HUES6 (cell line): ENCODE measurements at regions not wholly inside any gene's neighbourhood (a gene's known extent, or its start where the extent isn't known, plus 50 kb on each side); places are given as distances from the start of the nearest gene placed in this dataset.

Experiments used
- H3K27ac ChIP-seq: 2 replicates; pipeline ENCODE4 v1.7.0; 2013; ENCODE audit warnings: low read depth, mild to moderate bottlenecking, low read length, inconsistent platforms
- H3K27me3 ChIP-seq: 2 replicates; pipeline ENCODE4 v1.6.1; 2013; ENCODE audit warnings: low read length; ENCODE audit not compliant: control insufficient read depth, insufficient read depth
- H3K36me3 ChIP-seq: 2 replicates; pipeline ENCODE4 v1.6.1; 2013; ENCODE audit warnings: low read length; ENCODE audit not compliant: control insufficient read depth, insufficient read depth
- H3K4me1 ChIP-seq: 2 replicates; pipeline ENCODE4 v1.6.1; 2013; ENCODE audit warnings: low read length; ENCODE audit not compliant: control insufficient read depth, insufficient read depth
- H3K4me3 ChIP-seq: 2 replicates; pipeline ENCODE4 v1.5.1; 2013; ENCODE audit warnings: low read depth, low read length
- H3K9ac ChIP-seq: one replicate; pipeline ENCODE4 v1.6.1; 2013; ENCODE audit warnings: mild to moderate bottlenecking, low read length
- H3K9me3 ChIP-seq: 2 replicates; pipeline ENCODE4 v1.6.1; 2013; ENCODE audit warnings: low read depth, low read length; ENCODE audit not compliant: control insufficient read depth, insufficient read depth

- no peaks in the 10 kb centered on the region for H3K27me3 ChIP-seq
Measured at GRCh38 chr2:176979981-176980710, 232.4 kb upstream of the HNRNPA3 start.

GRCh38 chr2:176984987-176985386, 227.6 kb upstream of the HNRNPA3 start:
- Histone ChIP-seq H3K4me1 (no peaks in the 10 kb centered on the region), H3K9me3 (no peaks in the 10 kb centered on the region), H3K9ac (no peak overlapping the region), H3K27me3 (no peaks in the 10 kb centered on the region), H3K4me3 (no peak overlapping the region), H3K27ac (no peak overlapping the region), H3K36me3 (no peaks in the 10 kb centered on the region)

More at GRCh38 chr2:176979981-176980710, 232.4 kb upstream of the HNRNPA3 start:
- Histone ChIP-seq H3K9me3 (no peaks in the 10 kb centered on the region), H3K4me1 (no peaks in the 10 kb centered on the region), H3K4me3 (no peak overlapping the region), H3K36me3 (no peaks in the 10 kb centered on the region), H3K9ac (no peak overlapping the region), H3K27ac (no peak overlapping the region)

GRCh38 chr2:176985871-176986270, 226.7 kb upstream of the HNRNPA3 start:
- Histone ChIP-seq H3K9ac (no peak overlapping the region), H3K4me1 (no peaks in the 10 kb centered on the region), H3K27me3 (no peaks in the 10 kb centered on the region), H3K4me3 (no peak overlapping the region), H3K36me3 (no peaks in the 10 kb centered on the region), H3K9me3 (no peaks in the 10 kb centered on the region), H3K27ac (no peak overlapping the region)

GRCh38 chr2:176986487-176986886, 226.1 kb upstream of the HNRNPA3 start:
- Histone ChIP-seq H3K36me3 (no peaks in the 10 kb centered on the region), H3K4me3 (no peak overlapping the region), H3K9ac (no peak overlapping the region), H3K27ac (no peak overlapping the region), H3K9me3 (no peaks in the 10 kb centered on the region), H3K4me1 (no peaks in the 10 kb centered on the region), H3K27me3 (no peaks in the 10 kb centered on the region)

- Histone ChIP-seq H3K9ac (no peak overlapping the region), H3K9me3 (no peaks in the 10 kb centered on the region), H3K27ac (no peak overlapping the region), H3K4me3 (no peak overlapping the region), H3K27me3 (no peaks in the 10 kb centered on the region), H3K4me1 (no peaks in the 10 kb centered on the region), H3K36me3 (no peaks in the 10 kb centered on the region)
Measured at GRCh38 chr2:176991411-176991810, 221.2 kb upstream of the HNRNPA3 start.

GRCh38 chr2:176997074-176997791, 215.4 kb upstream of the HNRNPA3 start:
- Histone ChIP-seq H3K36me3 (no peaks in the 10 kb centered on the region), H3K9ac (no peak overlapping the region), H3K27me3 (no peaks in the 10 kb centered on the region), H3K9me3 (no peaks in the 10 kb centered on the region), H3K4me3 (no peak overlapping the region), H3K27ac (no peak overlapping the region), H3K4me1 (peaks cover 10% of the 10 kb centered on the region)

GRCh38 chr2:176997792-176998169, 214.8 kb upstream of the HNRNPA3 start:
- Histone ChIP-seq H3K27me3 (no peaks in the 10 kb centered on the region), H3K36me3 (no peaks in the 10 kb centered on the region), H3K9ac (no peak overlapping the region), H3K9me3 (no peaks in the 10 kb centered on the region), H3K27ac (no peak overlapping the region), H3K4me1 (peaks cover 10% of the 10 kb centered on the region), H3K4me3 (no peak overlapping the region)

GRCh38 chr2:176999301-176999700, 213.3 kb upstream of the HNRNPA3 start:
- Histone ChIP-seq H3K4me3 (no peak overlapping the region), H3K9me3 (no peaks in the 10 kb centered on the region), H3K36me3 (no peaks in the 10 kb centered on the region), H3K27me3 (no peaks in the 10 kb centered on the region), H3K4me1 (peaks cover 10% of the 10 kb centered on the region), H3K27ac (no peak overlapping the region), H3K9ac (no peak overlapping the region)

GRCh38 chr2:177000061-177000714, 212.4 kb upstream of the HNRNPA3 start:
- Histone ChIP-seq H3K36me3 (no peaks in the 10 kb centered on the region), H3K4me1 (peaks cover 10% of the 10 kb centered on the region), H3K27me3 (no peaks in the 10 kb centered on the region), H3K4me3 (no peak overlapping the region), H3K27ac (no peak overlapping the region), H3K9me3 (no peaks in the 10 kb centered on the region), H3K9ac (no peak overlapping the region)

- no peaks in the 10 kb centered on the region for H3K36me3 ChIP-seq
- no peak overlapping the region for H3K27ac ChIP-seq
- no peak overlapping the region for H3K4me3 ChIP-seq
- peaks cover 10% of the 10 kb centered on the region for H3K4me1 ChIP-seq
- no peaks in the 10 kb centered on the region for H3K9me3 ChIP-seq
- no peak overlapping the region for H3K9ac ChIP-seq
- H3K27me3 ChIP-seq, result no peaks in the 10 kb centered on the region
Measured at GRCh38 chr2:177000715-177001072, 211.9 kb upstream of the HNRNPA3 start.

- H3K36me3 ChIP-seq, result no peaks in the 10 kb centered on the region
- no peak overlapping the region for H3K4me3 ChIP-seq
- H3K9me3 ChIP-seq, result no peaks in the 10 kb centered on the region
- no peak overlapping the region for H3K9ac ChIP-seq
- peaks cover 10% of the 10 kb centered on the region for H3K4me1 ChIP-seq
- no peaks in the 10 kb centered on the region for H3K27me3 ChIP-seq
- no peak overlapping the region for H3K27ac ChIP-seq
Measured at GRCh38 chr2:177001334-177001733, 211.3 kb upstream of the HNRNPA3 start.
